ENCODE measurements at regions not wholly inside any gene's neighbourhood (a gene's known extent, or its start where the extent isn't known, plus 50 kb on each side); places are given as distances from the start of the nearest gene placed in this dataset.

GRCh38 chr1:227469708-227470107 lies 93.6 kb upstream of the ZNF678 start:
- TF ChIP-seq, protein P1, sequence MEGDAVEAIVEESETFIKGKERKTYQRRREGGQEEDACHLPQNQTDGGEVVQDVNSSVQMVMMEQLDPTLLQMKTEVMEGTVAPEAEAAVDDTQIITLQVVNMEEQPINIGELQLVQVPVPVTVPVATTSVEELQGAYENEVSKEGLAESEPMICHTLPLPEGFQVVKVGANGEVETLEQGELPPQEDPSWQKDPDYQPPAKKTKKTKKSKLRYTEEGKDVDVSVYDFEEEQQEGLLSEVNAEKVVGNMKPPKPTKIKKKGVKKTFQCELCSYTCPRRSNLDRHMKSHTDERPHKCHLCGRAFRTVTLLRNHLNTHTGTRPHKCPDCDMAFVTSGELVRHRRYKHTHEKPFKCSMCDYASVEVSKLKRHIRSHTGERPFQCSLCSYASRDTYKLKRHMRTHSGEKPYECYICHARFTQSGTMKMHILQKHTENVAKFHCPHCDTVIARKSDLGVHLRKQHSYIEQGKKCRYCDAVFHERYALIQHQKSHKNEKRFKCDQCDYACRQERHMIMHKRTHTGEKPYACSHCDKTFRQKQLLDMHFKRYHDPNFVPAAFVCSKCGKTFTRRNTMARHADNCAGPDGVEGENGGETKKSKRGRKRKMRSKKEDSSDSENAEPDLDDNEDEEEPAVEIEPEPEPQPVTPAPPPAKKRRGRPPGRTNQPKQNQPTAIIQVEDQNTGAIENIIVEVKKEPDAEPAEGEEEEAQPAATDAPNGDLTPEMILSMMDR (IDR thresholded peaks at IDR 0.05): no peak
- TF ChIP-seq POLR2A (IDR thresholded peaks at IDR 0.05): no peak

Measured in body of pancreas (tissue), 4 donors.